ENCODE measurements at regions not wholly inside any gene's neighbourhood (a gene's known extent, or its start where the extent isn't known, plus 50 kb on each side); places are given as distances from the start of the nearest gene placed in this dataset.

GRCh38 chr6:165758441-165758840 is 95.4 kb upstream of the PDE10A start:
- no peak for DNase-seq (ENCODE audit: low read depth in 2 of 2)

GRCh38 chr6:165755583-165755982 is 92.5 kb upstream of the PDE10A start:
- peak in 1 of 2 donors; percentile 75 for DNase-seq (ENCODE audit: low read depth in 2 of 2)

DNA sequence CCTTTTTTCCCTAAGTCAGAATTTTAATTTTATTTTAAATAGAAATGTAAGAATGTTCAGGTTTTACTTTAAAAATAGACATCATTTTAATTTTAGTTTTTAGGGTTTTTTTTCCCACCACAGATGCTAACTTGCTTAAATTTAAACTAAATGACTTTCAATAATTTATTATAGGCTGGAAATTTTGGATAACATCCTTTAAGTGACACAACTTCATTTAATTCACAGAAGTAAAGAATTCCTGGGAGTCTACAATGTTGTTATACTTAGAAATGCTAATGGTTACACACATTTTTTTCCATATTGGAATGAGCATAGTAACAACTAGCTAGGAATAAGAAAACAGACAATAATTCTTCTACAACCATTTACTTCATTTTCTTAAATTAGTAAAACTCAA is 90.5 kb upstream of the PDE10A start:
- DNase-seq (ENCODE audit: low read depth in 2 of 2), result no peak

GRCh38 chr6:165752451-165752850 is 89.4 kb upstream of the PDE10A start:
- DNase-seq (ENCODE audit: low read depth in 2 of 2), result no peak

DNA sequence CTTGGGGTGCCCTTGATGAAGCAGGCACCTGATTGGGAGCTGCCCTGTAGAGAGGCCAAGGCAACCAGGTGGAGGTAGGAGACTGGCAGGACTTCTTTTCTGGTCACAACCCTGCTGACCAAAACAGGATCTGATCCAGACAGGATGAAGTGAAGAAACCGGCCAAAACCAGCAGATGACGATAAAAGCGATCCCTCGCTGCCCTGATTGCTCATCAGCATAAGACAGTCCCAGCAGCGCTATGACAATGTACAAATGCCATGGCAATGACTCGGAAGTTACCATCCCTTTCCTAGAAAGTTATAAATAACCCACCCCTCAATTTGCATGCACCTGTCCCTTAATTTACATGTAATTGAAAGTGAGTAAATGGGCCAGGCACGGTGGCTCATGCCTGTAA is 88.4 kb upstream of the PDE10A start:
- DNase-seq (ENCODE audit: low read depth in 2 of 2), result peak in 1 of 2 donors; percentile 53

GRCh38 chr6:165749163-165749562 is 86.1 kb upstream of the PDE10A start:
- no peak for DNase-seq (ENCODE audit: low read depth in 2 of 2)

DNA sequence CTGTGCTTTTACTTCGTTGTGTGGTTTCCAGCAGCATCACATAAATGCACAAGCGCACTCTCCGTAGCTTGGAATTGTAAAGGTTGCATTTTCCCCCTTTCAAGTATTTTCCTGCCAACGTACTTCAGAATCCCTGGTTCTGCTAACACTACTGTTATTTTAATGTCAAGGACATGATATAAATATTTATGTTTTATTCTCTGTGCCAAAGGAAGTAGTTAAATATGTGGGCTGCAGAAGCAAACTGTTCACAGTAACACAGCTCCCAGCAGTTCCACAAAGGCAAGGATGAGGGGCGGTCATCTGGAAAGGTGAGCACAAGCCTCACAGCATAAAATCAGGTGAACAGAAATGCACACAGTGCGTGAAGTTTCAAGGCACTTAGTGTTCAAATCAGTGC is 85.3 kb upstream of the PDE10A start:
- no peak for DNase-seq (ENCODE audit: low read depth in 2 of 2)

DNA sequence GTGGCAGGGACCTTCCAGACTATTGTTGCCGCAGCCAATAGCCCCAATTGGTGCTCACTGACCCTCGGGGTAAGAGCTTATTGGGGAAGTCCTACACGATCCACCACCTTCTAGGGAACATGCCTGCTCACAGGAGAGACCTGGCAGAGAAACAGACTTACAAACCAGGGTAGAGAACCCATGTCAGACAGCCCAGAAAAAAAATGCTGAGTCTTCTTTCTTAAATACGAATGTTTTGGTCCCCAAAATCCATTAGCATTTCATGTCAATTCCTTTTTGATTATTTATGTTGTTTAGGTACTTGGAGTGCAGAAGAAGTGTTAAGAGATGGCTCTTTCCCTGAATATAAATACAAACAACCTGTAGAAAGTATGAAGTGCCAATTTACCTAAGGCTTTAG is 84.9 kb upstream of the PDE10A start:
- no peak for DNase-seq (ENCODE audit: low read depth in 2 of 2)

GRCh38 chr6:165746331-165746730 is 83.3 kb upstream of the PDE10A start:
- no peak for DNase-seq (ENCODE audit: low read depth in 2 of 2)

GRCh38 chr6:165745492-165745891 is 82.5 kb upstream of the PDE10A start:
- no peak for DNase-seq (ENCODE audit: low read depth in 2 of 2)

DNA sequence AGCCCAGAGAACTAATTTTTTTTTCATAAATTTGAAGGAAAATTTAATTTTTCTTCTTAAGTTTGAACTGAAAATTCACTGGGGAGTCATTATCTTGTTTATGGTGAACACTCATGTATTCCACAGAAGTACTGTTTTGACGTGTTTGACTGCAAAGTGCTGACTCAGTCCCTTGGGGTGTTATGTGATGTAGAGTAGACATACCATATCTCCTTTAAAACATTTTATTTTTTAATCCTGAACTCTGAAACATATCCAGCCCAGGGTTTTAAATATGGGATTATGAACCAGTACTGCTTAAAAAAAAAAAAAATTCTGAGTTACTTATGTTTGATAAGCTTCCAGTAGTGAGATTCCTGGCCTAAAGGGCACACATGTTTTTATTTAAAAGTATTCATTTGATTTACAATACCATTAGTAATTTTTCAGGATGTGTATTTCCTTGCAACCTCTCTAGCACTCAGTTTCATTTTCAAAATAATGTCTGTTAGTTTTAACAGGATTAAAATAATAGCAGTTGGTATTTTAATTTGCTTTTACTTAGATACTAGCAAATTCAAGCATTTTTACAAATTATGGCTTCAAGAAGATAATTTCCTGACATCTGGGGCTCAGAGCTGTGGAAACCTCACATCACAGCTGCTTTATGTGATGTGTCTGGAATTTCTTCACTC is 81.7 kb upstream of the PDE10A start:
- DNase-seq (ENCODE audit: low read depth in 2 of 2), result peak in 1 of 2 donors; percentile 26

DNA sequence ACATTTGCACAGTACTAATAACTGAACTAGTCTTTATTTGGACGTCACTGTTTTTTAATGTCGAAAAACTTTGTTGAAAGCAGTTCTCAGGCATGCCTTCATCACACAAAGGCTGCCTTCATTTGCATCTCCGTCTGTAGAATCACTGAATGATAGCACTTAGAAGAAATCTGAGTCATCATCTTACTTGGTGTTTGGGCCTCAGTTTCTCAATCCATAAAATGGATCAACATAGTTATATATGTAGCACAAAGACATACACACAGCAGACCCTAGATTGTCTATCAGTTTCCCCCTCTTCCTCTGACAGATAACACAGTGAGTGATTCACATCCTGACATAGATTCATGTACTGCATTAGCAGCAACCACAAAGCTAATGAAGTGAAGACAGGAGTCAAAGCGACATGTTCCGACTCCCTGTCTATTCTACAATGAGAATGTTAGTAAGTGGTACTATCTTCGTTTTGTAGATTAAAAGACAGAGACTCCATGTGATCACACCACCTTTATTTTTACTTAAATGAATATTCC is 80.4 kb upstream of the PDE10A start:
- peak in 1 of 2 donors; percentile 43 for DNase-seq (ENCODE audit: low read depth in 2 of 2)

DNA sequence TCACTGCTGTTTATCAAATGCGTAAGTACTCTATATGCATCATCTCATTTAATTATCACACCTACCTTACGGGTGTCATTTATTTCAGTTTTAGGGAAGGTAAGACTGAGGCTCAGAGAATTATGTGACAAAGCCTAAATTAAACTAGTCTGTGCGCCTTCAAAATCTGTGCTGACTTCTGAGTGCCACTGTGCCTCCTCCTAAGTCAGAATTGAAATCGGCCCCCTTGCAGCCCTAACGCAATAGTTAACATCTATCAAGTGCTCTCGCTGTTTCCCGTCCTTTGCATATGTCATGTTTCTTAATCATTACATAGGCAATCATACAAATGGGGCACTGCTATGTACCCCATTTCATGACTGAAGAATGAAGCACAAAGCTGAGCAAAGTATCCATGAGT is 79.0 kb upstream of the PDE10A start:
- no peak for DNase-seq (ENCODE audit: low read depth in 2 of 2)

DNA sequence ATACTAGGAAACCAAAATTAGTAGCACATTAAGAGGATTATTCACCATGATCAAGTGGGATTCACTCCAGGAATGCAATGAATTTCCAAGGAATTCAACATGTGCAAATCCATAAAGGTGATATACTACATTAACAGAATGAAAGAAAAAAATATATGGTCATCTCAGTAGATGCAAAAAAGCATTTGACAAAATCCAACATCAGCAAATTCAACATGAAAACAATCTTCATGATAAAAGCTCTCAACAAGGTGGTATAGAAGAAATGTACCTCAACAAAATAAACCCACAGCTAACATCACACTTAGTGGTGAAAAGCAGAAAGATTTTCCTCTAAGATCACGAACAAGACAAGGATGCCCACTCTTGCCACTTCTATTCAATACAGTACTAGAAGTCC is 74.4 kb upstream of the PDE10A start:
- no peak for DNase-seq (ENCODE audit: low read depth in 2 of 2)

- no peak for DNase-seq (ENCODE audit: low read depth in 2 of 2)
These were observed 72.0 kb upstream of the PDE10A start for GRCh38 chr6:165735065-165735464.

- DNase-seq (ENCODE audit: low read depth in 2 of 2), result no peak
These were observed 70.4 kb upstream of the PDE10A start for GRCh38 chr6:165733489-165733791.

DNA sequence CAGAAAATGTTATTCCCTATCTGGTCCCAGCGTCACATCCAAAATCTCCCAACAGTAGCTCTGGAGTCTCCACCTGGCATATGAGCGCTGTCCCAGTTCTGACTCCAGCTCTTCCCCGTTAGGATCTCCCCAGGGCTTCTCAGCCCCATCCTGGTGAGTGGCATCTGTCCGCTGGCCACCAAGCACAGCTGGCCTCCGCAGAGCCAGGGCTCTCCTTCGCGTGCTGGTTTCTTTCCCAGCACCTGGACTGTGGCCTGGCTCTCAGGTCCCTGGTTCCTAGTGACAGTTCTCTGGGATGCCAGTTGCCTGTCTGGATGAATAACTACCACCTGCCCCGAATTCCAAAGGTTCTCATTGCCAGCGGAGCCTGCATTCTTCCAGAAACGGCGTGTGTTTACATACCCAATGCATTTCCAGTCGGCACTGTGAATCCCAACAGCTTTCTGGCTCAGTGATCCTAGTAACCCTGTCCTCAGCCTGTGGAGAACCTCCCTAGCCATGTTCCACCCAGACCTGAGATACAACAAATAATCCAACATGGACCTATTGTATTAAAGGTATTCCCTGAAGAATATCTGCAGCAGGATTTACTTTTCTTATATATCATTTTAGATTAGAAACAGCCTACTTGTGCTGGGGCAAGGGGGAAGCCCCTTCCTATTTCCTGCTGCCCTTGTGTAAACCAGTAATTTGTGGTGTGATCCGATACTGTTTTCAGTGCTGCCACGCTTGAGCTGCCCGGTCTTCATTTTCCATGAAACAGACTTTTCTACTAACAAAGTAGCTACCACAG is 69.9 kb upstream of the PDE10A start:
- DNase-seq (ENCODE audit: low read depth in 2 of 2), result no peak

- DNase-seq (ENCODE audit: low read depth in 2 of 2), result peak; percentile 31 to 58
These were observed 66.4 kb upstream of the PDE10A start for GRCh38 chr6:165729307-165729936.

DNA sequence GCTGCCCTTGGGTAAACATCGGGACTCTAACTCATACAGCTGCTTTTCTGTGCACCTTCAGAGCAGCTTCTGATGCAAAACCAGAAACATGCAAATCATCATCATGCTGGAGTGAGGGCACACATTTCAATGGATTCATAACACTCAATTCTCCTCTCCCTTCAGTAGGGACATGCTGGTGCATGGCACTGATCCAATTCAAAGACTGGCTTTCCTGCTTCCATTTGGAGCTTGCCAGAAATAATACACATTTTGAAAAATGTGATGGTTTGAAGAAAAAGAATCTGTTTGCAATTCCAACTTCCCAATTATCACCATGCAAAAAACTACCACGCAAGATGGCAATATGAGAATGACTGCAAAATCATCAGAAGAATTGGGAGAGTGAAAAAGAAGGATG is 65.2 kb upstream of the PDE10A start:
- peak in 1 of 2 donors; percentile 89 for DNase-seq (ENCODE audit: low read depth in 2 of 2)

GRCh38 chr6:165726965-165727381 is 63.9 kb upstream of the PDE10A start:
- DNase-seq (ENCODE audit: low read depth in 2 of 2), result no peak

DNA sequence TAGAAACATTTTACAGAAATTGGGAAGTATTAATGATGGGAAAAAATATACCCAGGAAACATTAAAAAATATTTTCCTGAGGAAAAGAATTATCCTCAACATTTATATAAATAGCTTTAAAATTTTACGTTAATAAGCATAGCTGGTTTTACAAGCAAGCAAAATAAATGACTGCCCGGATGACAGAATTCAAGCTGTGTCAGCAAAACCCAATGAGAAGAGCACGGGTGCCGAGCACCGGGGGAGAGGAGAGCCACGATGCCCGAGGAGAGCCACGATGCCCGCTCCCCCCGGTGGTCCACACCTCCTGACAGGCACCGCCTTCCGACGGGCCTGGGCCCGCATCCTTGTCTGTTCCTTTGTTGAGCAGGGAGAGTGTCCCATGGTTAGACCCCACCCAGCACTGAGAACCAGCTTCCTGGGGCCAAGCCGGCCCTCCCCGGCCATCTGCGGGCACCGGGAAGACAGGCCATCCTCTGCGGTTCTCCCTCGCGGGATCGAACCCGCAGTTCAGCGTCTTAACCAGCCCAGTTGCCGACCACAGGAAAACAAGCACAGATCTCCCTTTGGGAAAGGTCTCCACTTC is 63.3 kb upstream of the PDE10A start:
- DNase-seq (ENCODE audit: low read depth in 2 of 2), result no peak

DNA sequence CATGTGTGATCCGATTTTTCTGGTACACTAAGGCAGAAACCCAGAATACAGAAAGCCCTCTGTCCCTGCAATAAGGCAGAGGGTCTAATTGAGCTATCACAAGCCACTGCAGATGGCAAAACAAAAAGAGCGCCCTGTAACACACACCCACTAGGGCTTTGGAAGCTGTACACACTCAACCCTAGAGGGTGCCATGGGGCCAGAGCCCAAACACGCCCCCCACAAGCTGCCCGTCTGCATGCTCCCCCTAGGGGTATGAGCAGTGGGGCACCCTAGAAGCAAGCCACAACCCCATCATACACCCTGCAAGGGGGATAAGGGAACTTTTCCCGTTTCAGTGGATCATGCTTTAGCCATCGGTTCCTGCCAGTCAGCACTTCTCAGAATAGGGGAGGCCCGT is 62.2 kb upstream of the PDE10A start:
- DNase-seq (ENCODE audit: low read depth in 2 of 2), result no peak

All from lung microvascular endothelial cell (primary cell).